WTC11 (cell line): ENCODE measurements at regions not wholly inside any gene's neighbourhood (a gene's known extent, or its start where the extent isn't known, plus 50 kb on each side); places are given as distances from the start of the nearest gene placed in this dataset.
A peak's percentile ranks its signal among the peaks of the same experiment; 100 is the strongest.

ENCODE experiments used
- ATAC-seq: fragments of 200-7000 bp; cut with Tn5 transposase; 2 replicates; pipeline ENCODE4 v1.10.0; 2021; ENCODE audit warnings: mild to moderate bottlenecking, moderate library complexity
- CTCF ChIA-PET: fragments of 300-600 bp; sonication (Branson Sonifier 250); formaldehyde crosslinking; loops from one replicate; lab custom pipeline; 2021; ENCODE audit warnings: antibody characterized with exemption; lab: Charles Lee
- POLR2A ChIA-PET: fragments of 350-600 bp; sonication (Branson Sonifier 250); formaldehyde crosslinking; loops from one replicate; lab custom pipeline; 2021; ENCODE audit warnings: antibody characterized with exemption; lab: Charles Lee
- DNase-seq: peaks from one replicate; pipeline ENCODE4 v3.0.0; 2021; ENCODE audit warnings: low spot score
- H3K27ac Mint-ChIP-seq: 2 replicates; pipeline ENCODE4 v1.8.0; 2021; ENCODE audit warnings: mixed read lengths
- H3K27me3 Mint-ChIP-seq: 2 replicates; pipeline ENCODE4 v1.8.0; 2021; ENCODE audit warnings: low read depth, mild to moderate bottlenecking, moderate library complexity, mixed read lengths
- H3K36me3 Mint-ChIP-seq: 2 replicates; pipeline ENCODE4 v1.8.0; 2021; ENCODE audit warnings: mixed read lengths
- H3K4me1 Mint-ChIP-seq: 2 replicates; pipeline ENCODE4 v1.8.0; 2022; ENCODE audit warnings: mixed read lengths
- H3K4me3 Mint-ChIP-seq: 2 replicates; pipeline ENCODE4 v1.8.0; 2021; ENCODE audit warnings: mild to moderate bottlenecking, moderate library complexity, mixed read lengths
- H3K9me3 Mint-ChIP-seq: 2 replicates; pipeline ENCODE4 v1.8.0; 2021; ENCODE audit warnings: mixed read lengths
- AFF4 ChIP-seq: sonication (generic); formaldehyde crosslinking; IDR thresholded peaks from 2 replicates; pipeline ENCODE4 v1.8.1; 2023; ENCODE audit warnings: mild to moderate bottlenecking, missing genetic modification reagents, borderline replicate concordance
- ATF3 ChIP-seq: sonication (generic); formaldehyde crosslinking; conservative IDR thresholded peaks from 2 replicates; pipeline ENCODE4 v1.8.1; 2022; ENCODE audit warnings: mild to moderate bottlenecking, missing genetic modification reagents
- CTCF ChIP-seq: fragments of 200-600 bp; IDR thresholded peaks from 2 replicates; pipeline ENCODE4 v1.8.0; 2022; ENCODE audit warnings: antibody characterized with exemption
- E2F4 ChIP-seq: sonication (generic); formaldehyde crosslinking; IDR thresholded peaks from 2 replicates; pipeline ENCODE4 v1.8.1; 2022; ENCODE audit warnings: low read depth, mild to moderate bottlenecking, moderate library complexity, missing genetic modification reagents, borderline replicate concordance
- EMX1 ChIP-seq: fragments of 250-450 bp; sonication (Bioruptor Pico); IDR thresholded peaks from 2 replicates; pipeline ENCODE4 v1.8.0; 2021; ENCODE audit warnings: mild to moderate bottlenecking
- NFATC4 ChIP-seq: fragments of 250-450 bp; sonication (Bioruptor Pico); IDR thresholded peaks from 2 replicates; pipeline ENCODE4 v1.9.0; 2021; ENCODE audit warnings: mild to moderate bottlenecking
- NFYB ChIP-seq: sonication (generic); formaldehyde crosslinking; conservative IDR thresholded peaks from 2 replicates; pipeline ENCODE4 v1.8.0; 2022; ENCODE audit warnings: low read depth, missing genetic modification reagents
- SMAD4 ChIP-seq: sonication (generic); formaldehyde crosslinking; IDR thresholded peaks from 2 replicates; pipeline ENCODE4 v1.8.0; 2022; ENCODE audit warnings: mild to moderate bottlenecking, missing genetic modification reagents
- SP1 ChIP-seq: sonication (generic); formaldehyde crosslinking; conservative IDR thresholded peaks from 2 replicates; pipeline ENCODE4 v1.8.1; 2022; ENCODE audit warnings: missing genetic modification reagents
- STAT6 ChIP-seq: sonication (generic); formaldehyde crosslinking; conservative IDR thresholded peaks from 2 replicates; pipeline ENCODE4 v1.8.1; 2023; ENCODE audit warnings: mild to moderate bottlenecking, low read depth, missing genetic modification reagents, moderate library complexity
- TCF7 ChIP-seq: sonication (generic); formaldehyde crosslinking; IDR thresholded peaks from 2 replicates; pipeline ENCODE4 v1.8.0; 2022; ENCODE audit warnings: mild to moderate bottlenecking, low read depth, missing genetic modification reagents, moderate library complexity
- USF1 ChIP-seq: sonication (generic); formaldehyde crosslinking; IDR thresholded peaks from 2 replicates; pipeline ENCODE4 v1.8.0; 2022; ENCODE audit warnings: mild to moderate bottlenecking, missing genetic modification reagents
- ZNF121 ChIP-seq: sonication (generic); formaldehyde crosslinking; IDR thresholded peaks from 2 replicates; pipeline ENCODE4 v1.8.0; 2023; ENCODE audit warnings: missing genetic modification reagents

GRCh38 chr1:181417915-181418314 is 65.4 kb upstream of the CACNA1E start:
- no peaks in the 10 kb centered on the region for H3K27me3 Mint-ChIP-seq
- H3K4me3 Mint-ChIP-seq = no peak overlapping the region
- no peak for DNase-seq
- H3K9me3 Mint-ChIP-seq = no peaks in the 10 kb centered on the region
- TF ChIP-seq NFYB (CRISPR knock-in tag) (no peak), TCF7 (CRISPR knock-in tag) (no peak), SP1 (CRISPR knock-in tag) (no peak), SMAD4 (CRISPR knock-in tag) (no peak), STAT6 (CRISPR knock-in tag) (no peak), USF1 (no peak), E2F4 (CRISPR knock-in tag) (no peak), AFF4 (CRISPR knock-in tag) (no peak), NFATC4 (CRISPR knock-in tag) (no peak)
- no peaks in the 10 kb centered on the region for H3K36me3 Mint-ChIP-seq
- CTCF ChIA-PET = no interaction called here
- POLR2A ChIA-PET = no interaction called here
- H3K27ac Mint-ChIP-seq = no peak overlapping the region
- H3K4me1 Mint-ChIP-seq = no peaks in the 10 kb centered on the region
- ATAC-seq = no peak

- POLR2A ChIA-PET = no interaction called here
These were observed 59.9 kb upstream of the CACNA1E start for GRCh38 chr1:181423301-181423918.

GRCh38 chr1:181424786-181425403 is 58.4 kb upstream of the CACNA1E start:
- CTCF ChIA-PET = interaction anchor here (0.6 to 2.0 kb wide), 61 partner anchors 8 to 630 kb away, joined by 3 to 104 read pairs (median 5); partner anchors contain the start of gene KIAA1614

More at GRCh38 chr1:181423301-181423918, 59.9 kb upstream of the CACNA1E start:
- no peak for TF ChIP-seq EMX1 (CRISPR knock-in tag)
- no peak for TF ChIP-seq ZNF121 (CRISPR knock-in tag)
- Mint-ChIP-seq H3K27ac (no peak overlapping the region), H3K9me3 (peaks cover 9% of the 10 kb centered on the region; the same call in 1 of the 2 replicates), H3K4me1 (peaks cover 19% of the 10 kb centered on the region), H3K27me3 (peaks cover 21% of the 10 kb centered on the region), H3K36me3 (no peaks in the 10 kb centered on the region), H3K4me3 (no peak overlapping the region)
- CTCF ChIA-PET = interaction anchor here (0.7 to 3.1 kb wide), 10 partner anchors 8 to 297 kb away, joined by 3 to 44 read pairs (median 4); no protein-coding TSS in a partner anchor
- ATAC-seq (peak; percentile 60), DNase-seq (peak; percentile 67)

More at GRCh38 chr1:181424786-181425403, 58.4 kb upstream of the CACNA1E start:
- DNase-seq (peak; percentile 91), ATAC-seq (peak; percentile 95)
- TF ChIP-seq ATF3 (CRISPR knock-in tag) (no peak), CTCF (peak; percentile 99)
- no peak overlapping the region for H3K27ac Mint-ChIP-seq
- peaks cover 21% of the 10 kb centered on the region for H3K27me3 Mint-ChIP-seq
- H3K9me3 Mint-ChIP-seq = peaks cover 9% of the 10 kb centered on the region; the same call in 1 of the 2 replicates
- H3K4me1 Mint-ChIP-seq = peaks cover 19% of the 10 kb centered on the region
- peak overlapping the region; percentile 31; the same call in 1 of the 2 replicates for H3K4me3 Mint-ChIP-seq
- H3K36me3 Mint-ChIP-seq = no peaks in the 10 kb centered on the region
- POLR2A ChIA-PET = interaction anchor here (0.5 to 1.1 kb wide), 4 partner anchors 10 to 235 kb away, joined by 3 to 5 read pairs (median 3); no protein-coding TSS in a partner anchor
